NT2/D1 (cell line): ENCODE measurements at regions not wholly inside any gene's neighbourhood (a gene's known extent, or its start where the extent isn't known, plus 50 kb on each side); places are given as distances from the start of the nearest gene placed in this dataset.

Experiments
- DNase-seq: peaks from one replicate; pipeline ENCODE4 v3.0.0-alpha.2; 2011; ENCODE audit warnings: low read depth, low spot score
- H3K27me3 ChIP-seq: 2 replicates; pipeline ENCODE4 v1.6.0; 2011; ENCODE audit warnings: mild to moderate bottlenecking; ENCODE audit not compliant: insufficient read length, insufficient read depth
- H3K36me3 ChIP-seq: 2 replicates; pipeline ENCODE4 v1.6.1; 2011; ENCODE audit warnings: mild to moderate bottlenecking, low read length, mixed read lengths; ENCODE audit not compliant: insufficient read depth, insufficient read length
- H3K4me1 ChIP-seq: 2 replicates; pipeline ENCODE4 v1.5.1; 2011; ENCODE audit not compliant: insufficient read depth, insufficient read length
- H3K4me3 ChIP-seq: 2 replicates; pipeline ENCODE4 v1.5.1; 2011; ENCODE audit warnings: low read depth; ENCODE audit not compliant: insufficient read length
- H3K9ac ChIP-seq: 2 replicates; pipeline ENCODE4 v1.6.0; 2011; ENCODE audit warnings: low read depth; ENCODE audit not compliant: insufficient read length
- H3K9me3 ChIP-seq: 2 replicates; pipeline ENCODE4 v1.5.1; 2011; ENCODE audit warnings: mild to moderate bottlenecking, low read length; ENCODE audit not compliant: insufficient read depth
- SUZ12 ChIP-seq: IDR thresholded peaks from 2 replicates; pipeline ENCODE4 v1.6.1; 2011; ENCODE audit not compliant: insufficient read length, insufficient read depth; ENCODE audit errors: extremely low read depth
- YY1 ChIP-seq: IDR thresholded peaks from 2 replicates; pipeline ENCODE4 v1.6.1; 2011; ENCODE audit not compliant: insufficient read length, insufficient read depth
- ZNF274 ChIP-seq: IDR thresholded peaks from 2 replicates; pipeline ENCODE4 v1.6.1; 2011; ENCODE audit warnings: mild to moderate bottlenecking, low read depth, low read length

GRCh38 chr21:32216293-32216692 is 62.6 kb downstream of the MIS18A start:
- TF ChIP-seq ZNF274 (no peak), YY1 (no peak)

GRCh38 chr21:32215306-32215685 is 63.6 kb downstream of the MIS18A start:
- TF ChIP-seq YY1 (no peak), SUZ12 (no peak), ZNF274 (no peak)
- DNase-seq: no peak
- Histone ChIP-seq H3K9ac (no peak overlapping the region), H3K4me3 (no peak overlapping the region), H3K9me3 (peaks cover 15% of the 10 kb centered on the region), H3K27me3 (no peaks in the 10 kb centered on the region), H3K4me1 (peaks cover 4% of the 10 kb centered on the region), H3K36me3 (no peaks in the 10 kb centered on the region)

More at GRCh38 chr21:32216293-32216692, 62.6 kb downstream of the MIS18A start:
- H3K9ac ChIP-seq: no peak overlapping the region
- H3K9me3 ChIP-seq: peaks cover 15% of the 10 kb centered on the region
- H3K27me3 ChIP-seq: no peaks in the 10 kb centered on the region
- H3K4me3 ChIP-seq: no peak overlapping the region
- DNase-seq: no peak
- H3K4me1 ChIP-seq: peaks cover 4% of the 10 kb centered on the region
- no peaks in the 10 kb centered on the region for H3K36me3 ChIP-seq

- Histone ChIP-seq H3K36me3 (no peaks in the 10 kb centered on the region), H3K9ac (no peak overlapping the region), H3K27me3 (no peaks in the 10 kb centered on the region), H3K4me1 (peaks cover 4% of the 10 kb centered on the region), H3K9me3 (peaks cover 15% of the 10 kb centered on the region), H3K4me3 (no peak overlapping the region)
- TF ChIP-seq ZNF274 (no peak), SUZ12 (no peak)
- DNase-seq: no peak
These were observed 64.1 kb downstream of the MIS18A start for GRCh38 chr21:32214654-32215305.

GRCh38 chr21:32212116-32212515 is 66.7 kb downstream of the MIS18A start:
- H3K4me1 ChIP-seq: peaks cover 4% of the 10 kb centered on the region
- no peak for TF ChIP-seq ZNF274
- no peak for TF ChIP-seq YY1
- no peak for TF ChIP-seq SUZ12
- no peaks in the 10 kb centered on the region for H3K27me3 ChIP-seq
- DNase-seq: no peak
- no peak overlapping the region for H3K4me3 ChIP-seq
- H3K36me3 ChIP-seq: no peaks in the 10 kb centered on the region
- peaks cover 11% of the 10 kb centered on the region for H3K9me3 ChIP-seq
- no peak overlapping the region for H3K9ac ChIP-seq

GRCh38 chr21:32211306-32211705 is 67.5 kb downstream of the MIS18A start:
- TF ChIP-seq ZNF274 (no peak), SUZ12 (no peak), YY1 (no peak)
- H3K4me1 ChIP-seq: peaks cover 4% of the 10 kb centered on the region
- H3K27me3 ChIP-seq: no peaks in the 10 kb centered on the region
- H3K36me3 ChIP-seq: no peaks in the 10 kb centered on the region
- no peak for DNase-seq
- H3K9me3 ChIP-seq: peaks cover 7% of the 10 kb centered on the region
- no peak overlapping the region for H3K9ac ChIP-seq
- no peak overlapping the region for H3K4me3 ChIP-seq

DNA sequence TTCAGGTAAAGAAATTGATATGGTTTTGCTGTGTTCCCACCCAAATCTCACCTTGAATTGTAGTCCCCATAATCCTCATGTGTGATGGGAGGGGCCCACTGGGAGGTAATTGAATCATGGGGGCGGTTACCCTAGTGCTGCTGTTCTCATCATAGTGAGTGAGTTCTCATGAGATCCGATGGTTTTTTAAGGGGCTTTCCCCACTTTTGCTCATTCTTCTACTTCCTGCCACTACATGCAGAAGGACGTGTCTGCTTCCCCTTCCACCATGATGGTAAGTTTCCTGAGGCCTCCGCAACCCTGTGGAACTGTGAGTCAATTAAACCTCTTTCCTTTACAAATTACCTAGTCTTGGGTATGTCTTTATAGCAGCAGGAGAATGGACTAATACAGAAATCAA is 69.3 kb downstream of the MIS18A start:
- TF ChIP-seq YY1: no peak
- no peak for TF ChIP-seq ZNF274
- no peak for TF ChIP-seq SUZ12
- Histone ChIP-seq H3K36me3 (no peaks in the 10 kb centered on the region), H3K9me3 (peaks cover 7% of the 10 kb centered on the region)

GRCh38 chr21:32207406-32207716 is 71.5 kb downstream of the MIS18A start:
- Histone ChIP-seq H3K27me3 (no peaks in the 10 kb centered on the region), H3K9ac (no peak overlapping the region), H3K4me1 (no peaks in the 10 kb centered on the region), H3K9me3 (peaks cover 4% of the 10 kb centered on the region; the same call in 1 of the 2 replicates), H3K36me3 (no peaks in the 10 kb centered on the region), H3K4me3 (no peak overlapping the region)
- TF ChIP-seq SUZ12: no peak
- no peak for DNase-seq

More for the DNA sequence above, 69.3 kb downstream of the MIS18A start:
- Histone ChIP-seq H3K4me1 (no peaks in the 10 kb centered on the region), H3K27me3 (no peaks in the 10 kb centered on the region), H3K4me3 (no peak overlapping the region), H3K9ac (no peak overlapping the region)
- DNase-seq: no peak
